PC-3 (cell line): ENCODE measurements at regions not wholly inside any gene's neighbourhood (a gene's known extent, or its start where the extent isn't known, plus 50 kb on each side); places are given as distances from the start of the nearest gene placed in this dataset.
"Not testable (repeated sequence)": the region's sequence is repeated elsewhere in the genome, so short reads cannot be mapped to it uniquely, and the experiment has no call there.

Source experiments
- CTCF ChIP-seq: fragments of 300-600 bp; sonication (generic); conservative IDR thresholded peaks from 2 replicates; pipeline ENCODE4 v1.5.1; 2017; ENCODE audit warnings: antibody characterized with exemption, low read depth, mild to moderate bottlenecking, low read length
- EZH2 ChIP-seq: fragments of 300-600 bp; sonication (generic); IDR thresholded peaks from one replicate; pipeline ENCODE4 v1.6.1; 2017; ENCODE audit warnings: antibody characterized with exemption, mild to moderate bottlenecking, low read length; ENCODE audit not compliant: unreplicated experiment
- EZH2phosphoT487 ChIP-seq: fragments of 300-600 bp; sonication (generic); IDR thresholded peaks from 2 replicates; pipeline ENCODE4 v1.6.1; 2018; ENCODE audit warnings: mild to moderate bottlenecking, antibody characterized with exemption, low read length, borderline replicate concordance

- not testable (repeated sequence) for TF ChIP-seq CTCF, EZH2phosphoT487, EZH2
These were observed 58.8 kb upstream of the ZNF800 start for GRCh38 chr7:127451258-127451657.
